ENCODE measurements at regions not wholly inside any gene's neighbourhood (a gene's known extent, or its start where the extent isn't known, plus 50 kb on each side); places are given as distances from the start of the nearest gene placed in this dataset.

DNA sequence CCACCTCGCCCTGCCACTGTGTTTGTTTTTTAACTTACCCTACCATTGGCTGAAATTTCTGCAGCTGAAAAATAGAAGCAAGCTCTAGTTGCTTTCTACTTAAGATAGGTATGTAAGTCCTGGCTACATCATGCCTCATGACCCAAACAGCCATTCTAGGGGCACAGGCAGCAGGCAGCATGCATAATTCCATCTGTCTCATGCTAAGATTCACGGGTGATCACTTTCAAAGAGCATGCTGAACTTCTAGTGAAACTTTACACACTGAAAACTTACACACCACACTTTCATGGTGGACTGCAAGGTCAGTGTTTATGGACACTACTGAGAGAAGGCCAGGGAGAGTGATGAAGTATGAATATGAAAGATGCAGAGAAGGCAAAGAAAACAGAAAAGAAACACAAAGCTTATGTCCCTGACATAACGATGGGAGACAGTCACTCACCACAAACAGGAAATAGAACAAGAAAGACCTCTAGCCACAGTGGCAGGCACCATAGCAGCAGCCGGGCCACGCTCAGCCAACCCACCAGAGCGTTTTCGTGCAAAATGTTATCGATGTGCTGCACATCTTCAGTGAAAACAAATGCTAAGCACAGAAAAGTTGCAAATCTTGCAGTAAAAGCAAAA is 102.3 kb upstream of the TIAM1 start:
- Histone ChIP-seq H3K56ac (replicated peaks; ENCODE audit: insufficient read length, low read depth, low read length) (no peak overlapping the region), H2BK15ac (ENCODE audit: low read length) (no peak overlapping the region), H3K4me1 (replicated peaks in 1 of 4; ENCODE audit: control insufficient read depth in 3 of 4, insufficient read depth in 4 of 4, low read length in 3 of 4) (no peaks in the 10 kb centered on the region; a peak in 1 of 7 replicates), H4K8ac (ENCODE audit: extremely low read depth, insufficient read depth, low read length) (no peak overlapping the region), H3K4me2 (ENCODE audit: insufficient read depth in 1 of 2, low read depth in 2 of 2, low read length in 2 of 2) (no peak overlapping the region), H2AFZ (ENCODE audit: low read length) (no peak overlapping the region), H3K4ac (replicated peaks; ENCODE audit: insufficient read length, low read depth, low read length) (no peak overlapping the region), H3K18ac (ENCODE audit: extremely low read depth, low read length) (no peak overlapping the region), H3K9ac (replicated peaks in 1 of 4; ENCODE audit: extremely low read depth in 1 of 4, low read depth in 3 of 4, low read length in 3 of 4) (no peak overlapping the region), H3K36me3 (ENCODE audit: control insufficient read depth in 2 of 4, insufficient read depth in 4 of 4, low read length in 3 of 4) (no peaks in the 10 kb centered on the region; a peak in 1 of 8 replicates), H3K23me2 (ENCODE audit: low read depth, low read length) (no peaks in the 10 kb centered on the region), H4K5ac (ENCODE audit: insufficient read length, low read depth, low read length) (no peak overlapping the region), H4K20me1 (replicated peaks in 1 of 2; ENCODE audit: control insufficient read depth in 1 of 2, insufficient read depth in 2 of 2, low read length in 2 of 2) (no peaks in the 10 kb centered on the region), H3K79me2 (ENCODE audit: control insufficient read depth in 1 of 2, insufficient read depth in 2 of 2, low read length in 2 of 2) (no peaks in the 10 kb centered on the region; a peak in 1 of 4 replicates), H3K27me3 (replicated peaks in 1 of 4; ENCODE audit: control insufficient read depth in 3 of 4, extremely low read depth in 1 of 4, insufficient read depth in 3 of 4, low read length in 3 of 4) (no peaks in the 10 kb centered on the region), H3K79me1 (ENCODE audit: low read depth, low read length) (no peaks in the 10 kb centered on the region), H3K9me3 (ENCODE audit: insufficient read depth in 2 of 2, low read depth in 1 of 2, low read length in 1 of 2) (peaks cover 0 to 3% of the 10 kb centered on the region in 2 experiments; a peak in 1 of 4 replicates), H3K27ac (ENCODE audit: low read depth, low read length) (no peak overlapping the region), H3K4me3 (ENCODE audit: extremely low read depth in 1 of 4, insufficient read depth in 2 of 4, low read depth in 3 of 4, low read length in 4 of 4) (no peak overlapping the region), H2BK20ac (ENCODE audit: low read length) (no peak overlapping the region), H3K14ac (ENCODE audit: insufficient read length) (no peak overlapping the region), H2BK5ac (ENCODE audit: low read depth, low read length) (no peak overlapping the region), H2AK5ac (ENCODE audit: low read depth, low read length) (0 out of 2 replicates have a peak overlapping the region, but pooled peaks have one; percentile 49), H2BK120ac (replicated peaks; ENCODE audit: low read depth, low read length) (no peak overlapping the region), H3K23ac (ENCODE audit: insufficient read length) (no peak overlapping the region), H2BK12ac (ENCODE audit: low read depth, low read length) (no peak overlapping the region), H4K91ac (replicated peaks; ENCODE audit: insufficient read length, low read length) (no peak overlapping the region)
- FAIRE-seq = no peak
- WGBS, 2 experiments (ENCODE audit: extremely low coverage in 1 of 2, insufficient coverage in 1 of 2, insufficient read length in 1 of 2, insufficient replicate concordance in 2 of 2, low coverage in 1 of 2, low lambda C conversion rate in 2 of 2, missing lambda C conversion rate in 1 of 2) = 72% methylated on average over 8 of the region's 8 CpGs; no CpG with 5 or more reads in 1 of the 2 experiments
- TF ChIP-seq JUND (IDR thresholded peaks at IDR 0.05; ENCODE audit: low read length) (no peak), KDM1A (IDR thresholded peaks at IDR 0.05; ENCODE audit: borderline replicate concordance, low read length) (no peak), TEAD4 (IDR thresholded peaks at IDR 0.05; ENCODE audit: low read depth, low read length) (no peak), BRCA1 (IDR thresholded peaks at IDR 0.05; ENCODE audit: low read depth, low read length) (no peak), TAF7 (optimal IDR thresholded peaks at IDR 0.05; ENCODE audit: borderline replicate concordance, low read depth, low read length) (no peak), SP2 (IDR thresholded peaks at IDR 0.05; ENCODE audit: low read length) (no peak), CHD2 (IDR thresholded peaks at IDR 0.05; ENCODE audit: low read length) (no peak), KDM5A (IDR thresholded peaks at IDR 0.05; ENCODE audit: low read length) (no peak), SP1 (IDR thresholded peaks at IDR 0.05; ENCODE audit: low read depth, low read length) (no peak), ASH2L (IDR thresholded peaks at IDR 0.05; ENCODE audit: low read length) (no peak), GABPA (IDR thresholded peaks at IDR 0.05; ENCODE audit: borderline replicate concordance, insufficient read depth, low read length) (no peak), BACH1 (IDR thresholded peaks at IDR 0.05; ENCODE audit: low read length) (no peak)
- TF ChIP-seq, protein P1, sequence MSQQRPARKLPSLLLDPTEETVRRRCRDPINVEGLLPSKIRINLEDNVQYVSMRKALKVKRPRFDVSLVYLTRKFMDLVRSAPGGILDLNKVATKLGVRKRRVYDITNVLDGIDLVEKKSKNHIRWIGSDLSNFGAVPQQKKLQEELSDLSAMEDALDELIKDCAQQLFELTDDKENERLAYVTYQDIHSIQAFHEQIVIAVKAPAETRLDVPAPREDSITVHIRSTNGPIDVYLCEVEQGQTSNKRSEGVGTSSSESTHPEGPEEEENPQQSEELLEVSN (IDR thresholded peaks at IDR 0.05) = no peak
- TF ChIP-seq, protein P2, sequence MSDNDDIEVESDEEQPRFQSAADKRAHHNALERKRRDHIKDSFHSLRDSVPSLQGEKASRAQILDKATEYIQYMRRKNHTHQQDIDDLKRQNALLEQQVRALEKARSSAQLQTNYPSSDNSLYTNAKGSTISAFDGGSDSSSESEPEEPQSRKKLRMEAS (IDR thresholded peaks at IDR 0.05) = no peak
- DNase-seq (ENCODE audit: low read depth in 1 of 2, low spot score in 2 of 2) = no peak
- POLR2A ChIA-PET (ENCODE audit: partially characterized antibody) = no interaction called here
- CTCF ChIA-PET (ENCODE audit: partially characterized antibody) = no interaction called here
